ENCODE measurements at regions not wholly inside any gene's neighbourhood (a gene's known extent, or its start where the extent isn't known, plus 50 kb on each side); places are given as distances from the start of the nearest gene placed in this dataset.

GRCh38 chr4:81756042-81756441 is 284.3 kb upstream of the RASGEF1B start (continued):
- TF ChIP-seq RELB (IDR thresholded peaks at IDR 0.05; ENCODE audit: low read depth): no peak
- no peak for TF ChIP-seq BACH1 (IDR thresholded peaks at IDR 0.05; ENCODE audit: borderline replicate concordance)
- no peak for TF ChIP-seq DPF2 (IDR thresholded peaks at IDR 0.05)
- TF ChIP-seq FOXM1 (IDR thresholded peaks at IDR 0.05; ENCODE audit: low read depth, low read length): no peak
- TF ChIP-seq JUND (IDR thresholded peaks at IDR 0.05; ENCODE audit: low read depth, low read length): no peak
- no peak for TF ChIP-seq HDAC2 (IDR thresholded peaks at IDR 0.05)
- no peak for TF ChIP-seq ESRRA (IDR thresholded peaks at IDR 0.05; ENCODE audit: low read length)
- TF ChIP-seq EZH2 (IDR thresholded peaks at IDR 0.05; ENCODE audit: borderline replicate concordance, control insufficient read depth, low read depth, low read length): no peak
- TF ChIP-seq NKRF (conservative IDR thresholded peaks at IDR 0.05): no peak
- TF ChIP-seq HDGF (IDR thresholded peaks at IDR 0.05): no peak
- no peak for TF ChIP-seq CHD2 (IDR thresholded peaks at IDR 0.05; ENCODE audit: borderline replicate concordance, low read depth, low read length)

- no peaks in the 10 kb centered on the region for H3K27me3 ChIP-seq (replicated peaks in 1 of 2; ENCODE audit: control insufficient read depth in 2 of 2, insufficient read depth in 2 of 2, low read length in 1 of 2)
- H3K9ac ChIP-seq (ENCODE audit: control insufficient read depth, insufficient read depth, low read length): no peak overlapping the region
- H2AFZ ChIP-seq (ENCODE audit: control insufficient read depth, low read depth, low read length): no peak overlapping the region
- no peak overlapping the region for H3K4me2 ChIP-seq (ENCODE audit: control insufficient read depth, insufficient read depth)
- H3K4me1 ChIP-seq (ENCODE audit: control insufficient read depth, insufficient read depth, low read length): no peaks in the 10 kb centered on the region
- H3K36me3 ChIP-seq (ENCODE audit: control insufficient read depth in 2 of 2, insufficient read depth in 2 of 2, low read length in 1 of 2): no peaks in the 10 kb centered on the region
- no peak for ATAC-seq
- H4K20me1 ChIP-seq (ENCODE audit: control insufficient read depth, insufficient read depth): no peaks in the 10 kb centered on the region
- ChIA-PET POLR2A (no interaction called here), CTCF (no interaction called here), RAD21 (ENCODE audit: unreplicated experiment) (no interaction called here), SMC1A (ENCODE audit: uncharacterized antibody, unreplicated experiment) (no interaction called here)
- in situ Hi-C loops (cut with MboI): no loop called here
- intact Hi-C loops (cut with micrococcal nuclease; ENCODE audit: unreplicated experiment): no loop called here
- H3K4me3 ChIP-seq: no peak overlapping the region
- 62% methylated on average over 4 of the region's 4 CpGs for WGBS (ENCODE audit: insufficient coverage, insufficient replicate concordance, low lambda C conversion rate, missing lambda C conversion rate)
- no TSS peak for BruUV-seq (replicated peaks)
- no peak overlapping the region for H3K27ac ChIP-seq (ENCODE audit: control insufficient read depth, insufficient read depth)
- no peaks in the 10 kb centered on the region for H3K79me2 ChIP-seq (ENCODE audit: control insufficient read depth, insufficient read depth, low read length)
- no peak for DNase-seq (ENCODE audit: low read depth, low spot score)
- no peak for FAIRE-seq
- no peaks in the 10 kb centered on the region for H3K9me3 ChIP-seq (replicated peaks; ENCODE audit: control insufficient read depth, insufficient read depth, low read length)
- TF ChIP-seq BCLAF1 (IDR thresholded peaks at IDR 0.05) (no peak), PAX8 (IDR thresholded peaks at IDR 0.05) (no peak), NKRF (conservative IDR thresholded peaks at IDR 0.05) (no peak), USF2 (IDR thresholded peaks at IDR 0.05; ENCODE audit: borderline replicate concordance, low read depth, low read length) (no peak), CBX3 (IDR thresholded peaks at IDR 0.05; ENCODE audit: borderline replicate concordance, low read depth) (no peak)
Measured at GRCh38 chr4:81754169-81754568, 282.5 kb upstream of the RASGEF1B start.

All from GM12878 (cell line).